ENCODE measurements at regions not wholly inside any gene's neighbourhood (a gene's known extent, or its start where the extent isn't known, plus 50 kb on each side); places are given as distances from the start of the nearest gene placed in this dataset.
"Not testable (repeated sequence)": the region's sequence is repeated elsewhere in the genome, so short reads cannot be mapped to it uniquely, and the experiment has no call there.

DNA sequence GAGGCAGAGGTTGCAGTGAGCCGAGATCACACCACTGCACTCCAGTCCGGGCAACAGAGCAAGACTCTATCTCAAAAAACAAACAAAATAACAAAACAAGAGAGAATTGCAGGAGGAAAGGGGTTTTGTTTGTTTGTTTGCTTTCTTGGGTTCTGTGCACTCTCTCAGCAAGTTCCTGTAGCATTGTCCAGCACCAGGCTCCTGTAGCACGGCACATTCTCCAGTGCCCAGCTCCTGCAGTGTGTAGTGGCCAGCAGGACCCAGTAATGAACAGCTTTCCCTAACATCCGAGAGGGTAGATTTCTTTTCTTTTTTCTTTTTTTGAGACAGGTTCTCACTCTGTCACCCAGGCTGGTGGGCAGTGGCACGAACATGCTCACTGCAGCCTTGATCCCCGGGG is 60.5 kb upstream of the USP9X start:
- H4K20me1 ChIP-seq: peaks cover 16% of the 10 kb centered on the region; the same call in 1 of the 2 replicates
- peaks cover 83% of the 10 kb centered on the region for H3K27me3 ChIP-seq
- no peak for TF ChIP-seq Cebpa-rat (IDR thresholded peaks at IDR 0.05)
- H3K9ac ChIP-seq: no peak overlapping the region
- no peaks in the 10 kb centered on the region for H3K4me1 ChIP-seq
- no peak overlapping the region for H3K4me2 ChIP-seq
- no peak overlapping the region for H3K4me3 ChIP-seq
- no peak overlapping the region for H3K27ac ChIP-seq
- H3K9me3 ChIP-seq: no peaks in the 10 kb centered on the region
- H3K36me3 ChIP-seq: no peaks in the 10 kb centered on the region

DNA sequence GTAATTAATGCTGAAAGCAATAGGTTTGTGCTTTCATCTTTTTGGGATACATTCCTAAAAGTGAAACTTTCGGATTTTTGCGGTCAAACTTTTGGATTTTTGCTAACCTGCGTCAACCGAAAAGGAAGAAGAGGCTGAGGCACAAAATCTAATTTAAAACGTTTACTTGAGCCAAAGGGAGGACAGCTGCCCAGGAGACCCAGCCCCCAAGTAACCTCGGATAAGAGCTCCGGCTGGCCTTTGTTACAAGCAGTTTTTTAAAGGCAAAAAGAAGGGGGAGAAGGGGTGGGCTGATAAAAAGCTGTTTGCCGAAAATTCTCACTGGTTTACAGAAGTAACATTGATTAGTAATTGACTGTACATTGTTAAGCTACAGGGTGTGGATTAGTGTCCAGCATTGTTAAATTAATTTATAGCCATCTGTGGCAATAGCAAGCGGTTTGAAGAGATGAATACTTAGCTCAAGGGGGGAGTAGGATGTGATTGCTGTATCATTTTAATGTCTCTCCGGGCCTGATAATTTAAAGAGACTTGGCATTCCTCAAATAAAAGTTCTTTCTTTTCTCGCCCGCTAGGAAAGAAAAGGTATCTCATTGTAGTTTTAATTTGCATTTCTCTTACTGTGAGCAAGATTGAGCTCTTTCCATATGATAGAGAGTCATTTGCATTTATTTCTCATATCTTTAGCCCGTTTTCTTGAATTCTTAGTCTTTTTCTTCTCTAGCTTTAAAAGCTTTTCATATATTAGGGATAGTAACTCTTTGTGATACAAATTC is 59.1 kb upstream of the USP9X start:
- peaks cover 77% of the 10 kb centered on the region for H3K27me3 ChIP-seq
- no peak overlapping the region for H3K9ac ChIP-seq
- no peak overlapping the region for H3K4me2 ChIP-seq
- no peaks in the 10 kb centered on the region for H3K9me3 ChIP-seq
- no peak for TF ChIP-seq Cebpa-rat (IDR thresholded peaks at IDR 0.05)
- peaks cover 20% of the 10 kb centered on the region; the same call in 1 of the 2 replicates for H4K20me1 ChIP-seq
- H3K4me3 ChIP-seq: no peak overlapping the region
- no peak overlapping the region for H3K27ac ChIP-seq
- no peaks in the 10 kb centered on the region for H3K36me3 ChIP-seq
- H3K4me1 ChIP-seq: no peaks in the 10 kb centered on the region

DNA sequence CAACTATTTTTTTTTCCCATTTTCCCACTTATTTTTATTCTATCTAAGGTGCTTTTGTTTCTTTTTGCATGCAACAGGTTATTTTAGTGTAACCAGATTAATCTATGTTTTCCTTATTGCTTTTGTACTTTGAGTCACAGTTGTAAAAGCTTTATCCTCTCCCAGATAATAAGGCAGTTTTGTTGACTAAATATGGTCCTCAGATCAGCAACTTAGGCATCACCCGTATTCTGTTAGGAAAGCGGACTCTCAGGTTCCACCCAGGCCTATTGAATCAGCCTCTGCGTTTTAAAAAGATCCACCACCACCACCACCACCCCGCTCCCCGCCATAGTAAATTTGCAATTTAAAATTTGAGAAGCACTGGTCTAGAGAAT is 58.6 kb upstream of the USP9X start:
- Histone ChIP-seq H3K9me3 (no peaks in the 10 kb centered on the region), H3K4me1 (no peaks in the 10 kb centered on the region), H3K4me3 (no peak overlapping the region), H3K27ac (no peak overlapping the region), H4K20me1 (peaks cover 25% of the 10 kb centered on the region; the same call in 1 of the 2 replicates), H3K27me3 (peaks cover 82% of the 10 kb centered on the region), H3K9ac (no peak overlapping the region), H3K4me2 (no peak overlapping the region), H3K36me3 (no peaks in the 10 kb centered on the region)
- no peak for TF ChIP-seq Cebpa-rat (IDR thresholded peaks at IDR 0.05)

DNA sequence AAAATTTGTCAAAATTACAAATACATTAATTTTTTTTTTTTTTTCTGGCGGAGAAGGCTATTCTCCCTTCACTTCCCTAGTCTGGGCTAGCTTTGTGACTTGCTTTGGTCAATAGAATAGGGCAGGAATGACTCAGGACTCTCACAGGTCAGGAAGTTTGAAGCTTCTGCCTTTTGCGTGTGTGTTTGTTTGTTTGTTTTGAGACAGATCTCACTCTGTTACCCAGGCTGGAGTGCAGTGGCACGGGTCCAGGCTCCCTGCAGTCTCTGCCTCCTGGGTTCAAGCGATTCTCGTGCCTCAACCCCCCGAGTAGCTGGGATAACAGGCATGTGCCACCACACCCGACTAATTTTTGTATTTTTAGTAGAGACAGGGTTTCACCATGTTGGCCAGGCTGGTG is 55.9 kb upstream of the USP9X start:
- H3K4me2 ChIP-seq: no peak overlapping the region
- H3K27ac ChIP-seq: no peak overlapping the region
- no peaks in the 10 kb centered on the region for H3K4me1 ChIP-seq
- H3K27me3 ChIP-seq: peaks cover 76% of the 10 kb centered on the region
- no peaks in the 10 kb centered on the region; the same call in 1 of the 2 replicates for H3K9me3 ChIP-seq
- H3K36me3 ChIP-seq: no peaks in the 10 kb centered on the region
- H3K9ac ChIP-seq: no peak overlapping the region
- H4K20me1 ChIP-seq: peaks cover 25% of the 10 kb centered on the region; the same call in 1 of the 2 replicates
- TF ChIP-seq Cebpa-rat (IDR thresholded peaks at IDR 0.05): no peak
- no peak overlapping the region for H3K4me3 ChIP-seq

DNA sequence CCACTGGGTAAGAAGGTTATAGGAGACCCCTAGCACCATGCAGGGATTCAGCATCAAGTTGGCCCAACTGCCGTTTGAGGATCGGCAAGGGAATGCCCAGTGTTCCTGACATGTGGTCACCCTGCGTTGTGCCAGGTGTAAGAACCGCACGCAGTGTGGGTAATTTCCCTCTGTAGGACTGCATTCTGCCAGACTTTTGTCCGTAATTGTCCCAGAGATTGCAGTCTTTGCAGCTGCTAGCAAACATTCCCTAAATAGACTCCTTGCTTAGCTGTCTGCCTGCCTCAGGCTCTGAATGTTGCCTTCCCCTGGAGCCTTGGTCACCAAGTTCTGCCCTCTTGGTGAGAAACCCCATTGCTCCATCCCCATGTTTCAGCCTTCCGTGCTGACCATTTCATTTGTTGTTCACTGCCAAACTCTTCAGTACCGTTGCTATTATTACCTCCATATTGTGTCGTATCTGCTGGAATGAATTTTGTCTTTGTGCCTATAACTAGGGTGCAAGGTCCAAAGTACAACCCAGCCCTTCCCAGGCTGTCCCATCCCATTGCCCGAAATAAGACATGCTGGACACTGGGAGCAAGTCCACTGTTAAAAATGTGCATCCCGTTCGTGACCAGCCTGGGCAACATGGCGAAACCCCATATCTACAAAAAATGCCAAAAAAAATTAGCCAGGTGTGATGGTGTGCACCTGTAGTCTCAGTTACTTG is 53.8 kb upstream of the USP9X start:
- no peak overlapping the region for H3K9ac ChIP-seq
- TF ChIP-seq Cebpa-rat (IDR thresholded peaks at IDR 0.05): no peak
- H3K27me3 ChIP-seq: peaks cover 60% of the 10 kb centered on the region
- peaks cover 9% of the 10 kb centered on the region; the same call in 1 of the 2 replicates for H4K20me1 ChIP-seq
- no peaks in the 10 kb centered on the region for H3K36me3 ChIP-seq
- no peaks in the 10 kb centered on the region; the same call in 1 of the 2 replicates for H3K9me3 ChIP-seq
- H3K4me2 ChIP-seq: no peak overlapping the region
- H3K4me1 ChIP-seq: no peaks in the 10 kb centered on the region
- no peak overlapping the region for H3K27ac ChIP-seq
- no peak overlapping the region for H3K4me3 ChIP-seq

DNA sequence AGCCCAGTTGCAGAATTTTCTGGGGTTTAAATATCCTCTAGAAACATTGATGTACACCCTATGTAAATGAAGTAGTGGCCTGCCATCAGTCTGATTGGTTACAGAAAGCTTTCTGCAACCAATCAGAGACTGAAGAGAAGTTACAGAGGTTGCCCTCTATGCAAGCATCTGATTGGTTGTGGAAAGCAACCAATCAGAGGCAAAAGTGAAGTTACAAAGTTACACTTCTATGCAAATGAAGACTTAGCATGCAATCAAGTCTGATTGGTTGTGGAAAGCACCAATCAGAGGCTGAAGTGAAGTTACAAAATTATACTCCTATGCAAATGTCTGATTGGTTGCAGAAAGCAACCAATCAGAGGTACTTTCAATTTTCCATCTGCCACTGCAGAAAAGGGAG is 51.9 kb upstream of the USP9X start:
- no peak overlapping the region for H3K4me2 ChIP-seq
- no peaks in the 10 kb centered on the region; the same call in 1 of the 2 replicates for H3K9me3 ChIP-seq
- no peaks in the 10 kb centered on the region for H3K36me3 ChIP-seq
- no peak overlapping the region for H3K27ac ChIP-seq
- no peaks in the 10 kb centered on the region for H3K4me1 ChIP-seq
- H3K9ac ChIP-seq: no peak overlapping the region
- H4K20me1 ChIP-seq: peaks cover 9% of the 10 kb centered on the region; the same call in 1 of the 2 replicates
- no peak overlapping the region for H3K4me3 ChIP-seq
- peaks cover 47% of the 10 kb centered on the region for H3K27me3 ChIP-seq
- no peak for TF ChIP-seq Cebpa-rat (IDR thresholded peaks at IDR 0.05)

DNA sequence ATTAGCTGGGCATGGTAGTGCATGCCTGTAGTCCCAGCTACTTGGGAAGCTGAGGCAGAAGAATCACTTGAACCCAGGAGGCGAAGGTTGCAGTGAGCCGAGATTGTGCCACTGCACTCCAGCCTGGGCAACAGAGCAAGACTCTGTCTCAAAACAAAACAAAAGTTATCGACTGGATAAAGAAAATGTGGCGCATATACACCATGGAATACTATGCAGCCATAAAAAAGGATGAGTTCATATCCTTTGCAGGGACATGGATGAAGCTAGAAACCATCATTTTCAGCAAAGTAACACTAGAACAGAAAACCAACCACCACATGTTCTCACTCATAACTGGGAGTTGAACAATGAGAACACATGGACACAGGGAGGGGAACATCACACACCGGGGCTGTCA is 50.3 kb upstream of the USP9X start:
- not testable (repeated sequence) for H3K36me3 ChIP-seq, H3K9ac ChIP-seq, H3K27ac ChIP-seq, H4K20me1 ChIP-seq, H3K4me1 ChIP-seq, H3K9me3 ChIP-seq, H3K4me2 ChIP-seq, H3K4me3 ChIP-seq
- peaks cover 38% of the 10 kb centered on the region for H3K27me3 ChIP-seq

Data from BLaER1 (cell line).